Renal cortex interstitium (tissue), 11 donors: ENCODE measurements at regions not wholly inside any gene's neighbourhood (a gene's known extent, or its start where the extent isn't known, plus 50 kb on each side); places are given as distances from the start of the nearest gene placed in this dataset.

Source experiments
- DNase-seq, 11 donors: peaks; one replicate each; pipeline ENCODE4 v3.0.0-alpha.2; 2013; ENCODE audit warnings: low read depth in 9 of 11, low spot score in 4 of 11; ENCODE audit errors: extremely low read depth in 1 of 11

DNA sequence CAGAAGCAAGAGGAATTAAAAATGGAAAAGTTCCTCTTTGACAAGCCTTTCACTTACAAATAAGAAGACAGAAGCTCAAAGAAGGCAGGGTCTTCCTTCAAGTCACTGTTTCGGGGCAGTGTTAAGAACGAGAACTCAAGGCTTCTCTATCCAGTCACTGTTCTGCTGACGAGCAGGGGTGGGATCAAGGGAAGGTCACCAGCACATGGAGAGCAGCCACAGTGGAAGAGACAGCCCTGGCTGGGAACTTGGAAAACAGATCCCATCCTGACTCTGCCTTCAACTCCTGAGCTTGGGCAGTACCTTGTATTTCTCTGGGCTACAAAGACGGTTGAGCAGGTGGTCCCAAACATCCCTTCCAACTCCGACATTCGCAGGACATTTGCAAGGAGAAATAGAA lies 111.5 kb upstream of the LPP start:
- no peak for DNase-seq

DNA sequence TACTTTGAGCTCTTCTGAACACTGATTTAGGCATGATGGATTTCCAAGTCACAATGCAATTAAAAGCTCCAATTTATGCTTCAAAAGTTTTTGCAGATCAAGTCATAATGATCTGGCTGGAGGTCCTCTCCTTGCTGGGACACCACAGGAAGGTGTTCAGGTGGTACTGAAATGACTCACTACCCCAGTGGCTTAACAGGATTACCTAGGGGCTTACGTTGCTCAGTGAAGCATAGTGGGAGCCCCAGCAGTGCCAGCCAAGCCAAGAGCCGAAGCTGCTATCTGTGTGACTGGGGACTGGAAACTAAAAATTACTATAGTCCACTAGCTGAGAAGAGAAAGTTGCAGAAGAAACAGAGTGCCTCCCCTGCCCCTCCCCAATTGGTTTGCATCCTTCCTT lies 110.1 kb upstream of the LPP start:
- no peak for DNase-seq

DNA sequence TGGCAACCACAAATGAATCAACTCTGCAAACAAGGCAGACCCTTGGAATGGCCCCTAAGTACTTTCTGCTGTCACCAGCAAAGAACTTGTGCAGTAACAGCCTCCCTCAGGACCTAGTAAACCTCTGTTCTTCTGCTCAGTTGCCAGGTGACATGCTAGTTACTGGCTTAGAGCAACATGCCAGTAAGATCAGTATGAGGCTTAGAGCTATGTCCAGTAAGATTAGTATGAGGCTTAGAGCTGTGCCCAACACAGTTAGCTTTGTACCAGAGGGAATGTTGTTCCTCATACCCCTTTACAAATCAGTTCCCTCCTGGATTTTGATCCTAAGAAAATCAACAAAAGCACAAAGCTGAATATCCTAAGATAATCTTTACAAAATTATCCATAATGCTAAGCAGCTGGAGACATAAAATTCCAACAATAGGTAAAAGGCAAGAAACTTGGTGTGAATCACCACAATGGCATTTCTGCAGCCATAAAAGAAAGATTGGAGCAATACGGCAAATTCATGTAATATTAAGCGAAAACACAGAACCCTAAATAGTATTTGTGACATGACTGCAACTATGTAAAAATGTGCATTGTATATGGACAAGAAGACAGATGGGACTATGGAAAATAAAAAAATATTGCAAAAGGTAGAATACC lies 107.3 kb upstream of the LPP start:
- no peak for DNase-seq

DNA sequence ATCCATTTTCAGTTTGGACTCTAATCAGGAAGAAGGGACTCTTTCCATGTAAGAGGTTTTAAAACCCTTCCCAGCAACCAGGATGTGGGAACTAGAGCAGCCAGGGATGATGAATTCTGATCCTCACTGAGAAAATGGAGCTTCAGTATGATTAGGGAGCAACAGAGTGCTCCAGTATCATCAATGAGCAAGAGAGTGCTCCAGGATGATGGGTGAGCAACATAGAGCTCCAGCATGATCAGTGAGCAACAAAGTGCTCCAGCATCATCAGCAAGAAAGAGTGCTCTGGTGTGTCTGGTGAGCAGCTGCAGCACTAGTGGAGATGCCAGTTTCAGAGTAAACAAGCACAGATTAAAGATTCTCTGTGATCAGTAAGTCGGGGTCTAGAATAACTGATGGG lies 106.4 kb upstream of the LPP start:
- DNase-seq = no peak

DNA sequence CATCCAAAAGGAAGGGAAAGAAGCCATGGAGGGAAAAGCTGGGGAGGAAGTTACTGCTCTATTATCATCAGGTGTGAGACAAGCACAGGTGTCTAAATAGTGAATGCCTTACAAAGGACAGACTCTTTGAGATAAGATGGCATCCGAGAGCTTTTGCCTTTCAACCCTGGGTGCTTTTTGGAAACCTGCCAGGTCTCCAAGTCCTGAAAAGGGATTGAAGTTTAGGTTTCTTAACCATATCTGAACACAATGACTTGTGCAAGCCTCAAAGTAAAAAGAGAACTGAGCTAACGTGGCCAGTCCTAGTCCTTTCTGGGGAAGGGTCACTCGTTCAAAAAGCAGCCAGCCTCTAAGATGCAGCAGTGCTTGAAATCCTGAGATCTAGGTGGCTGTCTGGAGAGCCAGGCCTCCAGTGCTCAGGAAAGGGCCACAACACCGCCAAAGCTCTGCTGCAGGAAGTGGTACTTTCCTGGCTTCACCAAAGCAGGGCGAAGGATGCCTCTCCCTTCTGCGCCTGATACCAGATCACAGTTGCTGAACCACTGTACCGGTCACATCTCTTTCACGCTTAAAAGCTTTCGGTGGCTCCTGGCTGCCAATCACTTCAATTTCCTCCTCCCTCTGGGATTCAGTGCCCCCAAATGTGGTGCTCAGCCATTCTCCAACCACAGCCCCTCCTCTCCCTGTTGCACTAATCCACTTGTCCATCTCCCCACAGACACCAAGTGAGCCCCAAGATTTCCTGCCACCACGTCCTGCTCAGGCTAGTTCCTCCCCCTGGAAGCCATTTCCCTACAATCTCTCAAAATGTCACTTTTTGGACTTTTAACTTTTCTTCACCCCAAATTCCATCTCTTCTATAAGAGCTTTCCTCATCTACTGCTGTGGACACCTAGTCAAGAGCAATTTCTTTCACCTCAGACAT lies 104.1 kb upstream of the LPP start:
- DNase-seq = no peak

DNA sequence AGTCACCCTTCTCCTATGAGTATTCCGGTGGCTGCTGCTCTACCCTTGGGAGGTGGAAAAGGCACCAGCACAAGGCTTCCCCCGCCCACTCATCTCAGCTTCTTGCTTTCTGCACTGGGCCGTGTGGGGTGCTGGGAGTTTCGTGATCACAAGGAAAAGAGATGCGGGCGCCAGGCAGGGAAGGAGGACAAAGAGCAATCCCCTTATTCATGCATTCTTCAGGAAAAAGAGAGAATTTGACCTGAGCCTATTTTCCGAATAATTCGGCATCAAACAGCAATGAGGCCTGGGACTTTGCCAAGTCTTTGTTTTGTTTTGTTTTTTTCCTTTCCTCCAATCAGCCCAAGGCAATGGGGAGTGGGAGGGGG lies 102.2 kb upstream of the LPP start:
- DNase-seq = peak in 10 of 11 donors; percentile 35 to 69 (median 50)

DNA sequence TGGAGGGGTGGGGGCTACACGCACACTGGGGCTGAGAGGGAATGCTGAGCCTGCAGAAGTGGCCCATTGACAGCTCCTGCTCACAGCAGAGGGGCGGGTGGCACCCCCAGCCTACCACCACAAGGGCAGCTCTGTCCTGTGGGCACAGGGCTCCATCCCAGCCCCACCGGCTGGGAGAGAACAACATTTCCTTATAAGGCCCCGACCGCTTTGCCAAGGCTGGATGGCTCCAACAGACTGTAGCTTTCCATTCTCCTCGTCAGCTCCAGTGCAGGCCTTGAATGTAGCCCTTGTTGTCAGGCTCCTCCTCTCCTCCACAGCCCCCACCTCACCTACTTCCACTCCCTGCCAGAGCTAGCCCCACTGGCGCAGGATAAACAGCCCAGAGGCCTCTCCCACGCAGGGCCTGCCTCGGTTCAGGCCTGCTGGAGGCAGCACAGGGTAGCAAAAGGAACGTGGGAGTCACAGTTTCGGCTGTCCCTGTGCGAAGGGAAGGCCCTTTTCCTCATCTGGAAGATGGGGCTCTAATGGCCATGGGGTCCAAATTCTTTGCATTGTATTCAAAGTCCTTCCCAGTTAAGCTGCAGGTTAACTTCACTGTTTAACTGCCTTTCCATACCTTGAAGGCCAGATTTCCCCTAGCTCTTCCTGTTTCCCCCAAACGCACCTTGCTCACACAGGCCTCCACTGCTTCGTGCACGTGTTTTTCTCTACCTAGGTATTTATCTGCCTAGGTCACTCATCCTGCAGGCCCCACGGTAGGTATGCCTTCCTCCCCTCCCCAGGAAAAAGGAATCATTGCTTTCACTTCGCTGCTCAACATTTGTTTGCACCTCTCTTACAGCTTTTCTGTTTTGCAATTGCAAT lies 101.6 kb upstream of the LPP start:
- DNase-seq = peak; percentile 62 to 87 (median 76)

DNA sequence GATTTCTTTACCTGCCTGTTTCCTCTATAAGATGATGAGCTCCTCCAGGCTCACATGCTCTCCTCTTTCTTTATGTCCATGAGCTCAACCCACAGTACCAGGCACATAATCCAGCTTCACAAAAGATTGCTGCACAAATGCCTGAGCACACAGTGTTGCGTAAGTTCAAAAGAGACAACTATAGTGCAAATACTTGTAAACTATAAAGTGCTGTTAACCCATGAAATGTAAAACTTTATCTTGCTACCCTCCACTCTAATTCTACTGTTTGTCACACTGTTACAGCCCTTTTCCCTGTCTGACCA lies 101.0 kb upstream of the LPP start:
- no peak for DNase-seq

DNA sequence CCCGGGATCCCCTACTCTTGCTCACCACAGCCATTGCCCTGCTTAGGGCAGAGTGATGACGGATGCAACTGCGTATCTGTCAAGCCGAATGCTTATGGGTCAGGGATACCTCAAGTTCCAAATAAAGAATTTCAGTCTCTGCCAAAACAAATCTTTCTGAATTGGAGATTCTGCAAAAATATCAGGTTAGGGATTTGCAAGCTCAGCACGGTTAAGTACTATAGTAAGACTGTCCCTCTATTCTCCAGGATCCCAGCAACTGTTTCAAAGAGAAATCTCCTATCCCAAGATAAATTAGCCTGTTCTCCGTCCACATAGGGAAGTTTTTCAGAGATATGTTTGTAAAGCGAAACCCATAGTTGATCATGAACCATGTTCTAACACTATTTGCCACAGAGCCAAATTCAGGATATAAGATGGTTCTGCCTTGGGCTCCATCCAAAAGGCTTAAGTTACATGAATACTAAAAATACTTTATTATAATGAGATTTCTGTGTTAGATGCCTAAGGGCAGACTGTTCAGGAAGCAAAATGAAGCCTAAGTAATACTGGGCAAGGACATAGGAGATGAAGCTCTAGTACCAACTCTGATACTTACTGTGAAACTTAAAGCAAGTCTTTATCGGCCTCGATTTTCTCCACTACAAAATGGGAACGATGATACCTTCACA lies 100.1 kb upstream of the LPP start:
- DNase-seq = no peak

DNA sequence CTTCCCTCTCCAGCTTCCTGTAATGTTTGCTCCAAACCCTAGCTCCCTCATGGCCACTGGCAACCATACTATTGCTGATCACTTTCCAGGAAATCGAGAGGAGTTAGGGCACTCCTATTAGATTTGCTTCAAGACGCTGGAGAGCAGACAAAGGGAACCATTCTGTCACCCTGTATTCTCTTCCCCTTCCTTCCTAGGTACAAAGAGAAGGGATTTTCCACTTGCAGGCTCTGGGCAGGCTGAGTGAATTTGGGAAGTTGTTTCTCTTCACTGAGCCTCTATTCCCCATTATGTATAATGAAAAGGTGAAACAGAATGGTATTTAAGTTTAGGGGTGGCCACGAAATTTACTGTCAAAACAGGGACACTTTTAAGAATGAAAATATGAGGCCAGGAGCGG lies 99.4 kb upstream of the LPP start:
- DNase-seq = no peak

DNA sequence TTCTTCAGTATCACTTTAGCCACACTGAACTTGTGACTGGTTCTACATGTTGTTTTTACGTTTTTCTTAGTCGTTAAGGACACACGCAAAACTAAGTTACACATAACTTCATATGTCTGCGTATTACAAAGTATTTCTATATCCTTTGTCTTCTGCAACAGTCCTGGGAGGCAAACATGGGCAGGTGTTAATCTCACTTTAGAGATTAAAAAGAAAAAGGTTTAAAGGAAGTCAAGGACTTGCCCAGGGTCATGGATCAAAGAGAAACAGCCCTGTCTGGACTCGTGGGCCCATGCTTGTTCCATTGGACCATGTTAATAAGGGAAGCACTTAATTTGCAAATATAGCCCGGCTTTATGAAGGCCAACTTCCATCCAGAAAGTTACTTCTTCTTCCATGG lies 98.6 kb upstream of the LPP start:
- no peak for DNase-seq

DNA sequence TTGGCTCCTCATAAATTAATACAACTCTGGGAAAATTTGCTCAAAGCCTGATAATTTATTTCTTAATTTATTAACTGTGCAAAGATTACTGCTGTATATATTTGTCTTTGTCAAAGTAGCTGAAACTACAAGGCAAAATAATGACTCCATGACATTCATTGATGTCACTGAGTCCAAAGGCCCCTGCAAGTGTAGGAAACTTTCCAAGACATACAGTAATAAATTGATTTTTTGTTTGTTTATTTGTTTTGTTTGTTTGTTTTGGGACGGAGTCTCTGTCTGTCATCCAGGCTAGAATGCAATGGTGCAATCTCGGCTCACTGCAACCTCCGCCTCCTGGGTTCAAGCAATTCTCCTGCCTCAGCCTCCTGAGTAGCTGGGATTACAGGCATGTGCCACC lies 96.8 kb upstream of the LPP start:
- DNase-seq = no peak

DNA sequence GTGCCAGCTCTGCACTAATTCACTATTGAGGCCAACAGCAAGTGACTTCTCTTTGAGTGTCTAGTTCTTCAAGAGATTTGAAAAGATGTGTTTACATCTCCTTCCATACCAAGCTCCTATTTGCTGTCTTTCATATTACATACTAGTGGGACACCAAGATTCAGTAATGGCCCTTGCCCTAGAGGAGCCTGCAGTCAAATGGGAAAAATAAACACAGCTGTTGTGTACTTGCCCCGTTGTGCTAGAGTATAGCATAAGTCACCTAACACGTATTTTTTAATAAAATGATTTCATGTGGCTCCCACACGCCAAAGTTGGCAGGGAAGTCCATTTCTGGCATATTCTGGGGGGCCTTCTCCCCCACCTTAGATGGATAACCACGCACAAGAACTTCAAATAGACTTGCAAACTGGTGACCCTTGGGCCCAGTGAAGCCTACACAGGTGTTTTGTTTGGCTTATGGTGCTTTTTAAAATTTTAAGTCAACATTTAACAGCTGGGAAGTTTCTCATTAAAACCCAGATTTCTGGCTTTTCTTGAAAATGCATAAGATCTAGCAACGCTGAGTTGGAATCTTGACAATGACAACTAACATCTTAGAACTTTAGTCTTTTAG lies 95.3 kb upstream of the LPP start:
- no peak for DNase-seq

DNA sequence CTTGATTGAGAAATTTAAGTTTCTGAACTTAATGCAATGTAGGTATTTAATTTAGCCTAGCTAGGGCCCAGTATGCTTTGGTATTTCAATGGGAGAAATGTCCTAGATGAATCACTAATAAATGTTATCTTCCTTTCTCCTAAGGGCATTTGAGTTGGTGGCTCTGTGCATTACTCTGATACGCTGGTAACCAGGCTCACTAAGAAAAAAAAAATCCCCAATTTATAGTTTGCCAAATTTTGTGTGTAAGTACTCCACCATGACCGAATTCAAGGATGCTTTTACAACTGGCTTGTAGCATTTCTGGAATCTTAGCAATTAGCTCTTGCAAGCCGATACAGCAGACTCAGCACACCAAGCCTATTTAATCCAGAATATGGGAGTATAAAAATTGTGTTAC lies 94.6 kb upstream of the LPP start:
- DNase-seq = no peak

DNA sequence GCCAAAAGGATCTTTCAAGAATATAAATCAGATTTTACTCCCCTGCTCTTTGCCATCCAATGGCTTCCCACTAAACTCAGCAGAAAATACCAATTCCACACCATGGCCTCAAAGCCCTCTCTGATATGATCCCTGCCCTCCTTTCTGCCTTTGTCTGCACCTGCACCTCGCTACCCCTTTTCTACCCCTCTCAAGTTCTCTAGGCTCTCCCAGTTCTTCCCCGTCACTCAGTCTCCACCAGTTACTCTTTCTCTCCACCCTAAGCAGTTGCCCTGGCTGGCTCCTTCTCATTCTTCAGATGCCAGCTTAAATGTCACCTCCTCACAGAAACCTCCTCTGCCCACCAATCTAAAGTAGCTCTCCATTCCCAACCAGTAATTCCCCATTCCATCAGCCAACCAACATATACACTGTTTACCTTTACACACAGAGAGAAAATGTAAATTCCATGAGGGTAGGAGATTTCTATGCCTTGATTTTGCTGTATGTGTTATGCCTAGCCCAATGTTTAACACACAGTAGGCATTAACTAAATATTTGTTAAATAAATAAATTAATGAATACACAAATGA lies 93.6 kb upstream of the LPP start:
- no peak for DNase-seq

DNA sequence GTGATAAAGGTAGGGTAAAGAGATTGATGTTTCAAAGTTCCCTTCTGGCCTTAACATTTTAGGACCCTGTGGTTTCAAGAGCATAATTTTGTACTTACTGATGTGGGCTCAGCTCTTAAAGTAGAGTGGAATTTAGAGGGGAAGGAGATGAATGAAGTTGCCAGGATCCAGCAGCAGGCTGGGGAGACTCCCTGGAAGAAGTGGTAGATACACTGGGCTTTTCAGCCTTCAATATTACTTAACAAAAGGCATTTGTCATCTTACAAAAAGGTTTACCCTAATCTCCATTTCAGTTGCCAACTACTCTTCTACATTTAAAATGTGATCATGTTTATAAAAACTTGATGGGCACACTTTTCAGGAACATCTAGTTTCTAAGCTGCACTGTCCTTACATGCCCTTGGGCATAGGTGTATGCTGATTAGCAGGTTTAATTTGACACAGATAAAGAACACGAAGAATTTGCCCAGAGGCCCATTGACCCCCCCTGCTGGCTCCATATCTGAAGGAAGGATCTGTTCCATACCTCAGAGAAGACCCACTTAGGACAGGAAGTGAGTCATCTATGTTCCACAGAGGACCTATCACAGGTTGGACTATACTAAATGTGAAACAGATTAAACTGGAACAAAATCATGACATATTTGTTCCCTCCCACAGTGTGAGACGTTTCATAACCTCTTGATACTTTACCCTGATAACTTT lies 93.0 kb upstream of the LPP start:
- no peak for DNase-seq

DNA sequence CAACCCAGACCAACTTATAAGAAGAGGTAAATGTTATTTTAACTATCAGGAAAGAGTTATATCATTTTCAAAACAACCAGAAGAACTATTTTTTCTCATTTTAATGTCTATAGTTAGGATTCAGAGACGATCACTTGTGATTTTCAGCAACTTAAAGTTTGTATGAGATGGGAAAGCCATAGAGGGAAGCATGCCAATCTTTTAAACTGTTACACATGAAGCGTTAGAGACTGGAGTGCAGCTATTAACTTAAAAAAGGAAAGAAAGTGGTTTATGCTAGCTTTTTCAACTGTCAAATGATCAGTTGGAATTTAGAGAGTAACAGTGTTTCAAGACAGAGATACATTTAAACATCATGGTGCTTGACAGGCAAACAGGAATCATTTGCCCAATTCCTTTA lies 91.7 kb upstream of the LPP start:
- no peak for DNase-seq

DNA sequence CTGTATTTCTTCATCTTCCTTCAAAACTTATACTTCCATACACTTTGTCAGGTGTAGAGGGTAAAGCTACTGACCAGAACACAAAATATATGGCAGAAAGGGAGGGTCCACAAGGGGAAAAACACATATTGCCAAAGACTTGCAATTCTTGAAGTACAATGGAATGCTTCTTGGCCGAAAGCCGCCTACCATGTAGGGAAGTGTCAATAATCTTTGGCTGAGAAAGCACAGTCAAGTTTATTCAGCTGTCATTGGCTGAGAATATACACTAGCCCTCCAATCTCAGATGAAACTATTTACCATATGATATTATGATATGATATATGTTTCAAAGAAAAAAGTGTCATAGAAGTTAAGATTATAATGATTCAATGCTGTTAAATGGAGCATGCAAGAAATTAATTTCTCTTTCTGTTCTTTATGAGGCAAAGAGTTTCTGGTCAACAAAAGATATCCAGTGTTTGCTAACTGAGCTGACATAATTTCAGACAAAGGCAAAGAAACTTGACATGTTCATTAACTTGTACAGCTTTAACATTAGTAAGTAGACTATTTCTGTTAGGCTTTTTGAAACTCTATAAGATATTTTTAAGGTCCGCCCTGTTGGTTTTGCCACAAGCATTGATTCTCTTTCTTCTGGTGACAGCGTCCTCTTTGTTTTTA lies 89.0 kb upstream of the LPP start:
- no peak for DNase-seq
